ENCODE measurements at regions not wholly inside any gene's neighbourhood (a gene's known extent, or its start where the extent isn't known, plus 50 kb on each side); places are given as distances from the start of the nearest gene placed in this dataset.

DNA sequence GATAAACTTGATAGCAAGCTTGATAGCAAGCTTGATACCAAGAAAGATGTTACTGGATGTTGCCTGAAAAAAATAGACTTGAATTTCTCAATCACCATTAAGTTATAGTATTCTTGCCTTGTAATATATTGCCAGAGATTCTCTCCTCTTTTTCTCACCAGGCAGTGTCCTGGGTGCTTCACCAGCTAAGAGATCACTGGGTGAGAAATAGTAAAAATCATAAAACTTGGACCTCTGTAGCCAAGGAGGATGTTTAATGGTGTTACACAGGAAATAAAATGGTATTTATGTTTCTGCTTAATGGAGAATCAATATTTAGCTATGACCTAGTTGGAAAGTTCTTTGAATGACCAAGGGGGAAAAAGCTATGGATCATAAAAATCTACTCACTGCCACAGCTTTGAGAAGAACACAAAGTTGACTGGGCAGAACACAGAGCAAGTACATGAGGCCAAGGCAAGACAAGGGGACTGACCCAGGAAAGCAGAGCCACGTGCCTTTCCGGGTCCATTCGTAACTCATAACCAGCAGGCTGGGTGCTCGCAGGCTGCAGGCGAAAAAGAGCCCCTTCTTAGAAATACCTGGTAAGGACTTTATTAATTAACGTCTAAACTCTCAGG lies 129.4 kb upstream of the HNMT start:
- TF ChIP-seq, protein P1, sequence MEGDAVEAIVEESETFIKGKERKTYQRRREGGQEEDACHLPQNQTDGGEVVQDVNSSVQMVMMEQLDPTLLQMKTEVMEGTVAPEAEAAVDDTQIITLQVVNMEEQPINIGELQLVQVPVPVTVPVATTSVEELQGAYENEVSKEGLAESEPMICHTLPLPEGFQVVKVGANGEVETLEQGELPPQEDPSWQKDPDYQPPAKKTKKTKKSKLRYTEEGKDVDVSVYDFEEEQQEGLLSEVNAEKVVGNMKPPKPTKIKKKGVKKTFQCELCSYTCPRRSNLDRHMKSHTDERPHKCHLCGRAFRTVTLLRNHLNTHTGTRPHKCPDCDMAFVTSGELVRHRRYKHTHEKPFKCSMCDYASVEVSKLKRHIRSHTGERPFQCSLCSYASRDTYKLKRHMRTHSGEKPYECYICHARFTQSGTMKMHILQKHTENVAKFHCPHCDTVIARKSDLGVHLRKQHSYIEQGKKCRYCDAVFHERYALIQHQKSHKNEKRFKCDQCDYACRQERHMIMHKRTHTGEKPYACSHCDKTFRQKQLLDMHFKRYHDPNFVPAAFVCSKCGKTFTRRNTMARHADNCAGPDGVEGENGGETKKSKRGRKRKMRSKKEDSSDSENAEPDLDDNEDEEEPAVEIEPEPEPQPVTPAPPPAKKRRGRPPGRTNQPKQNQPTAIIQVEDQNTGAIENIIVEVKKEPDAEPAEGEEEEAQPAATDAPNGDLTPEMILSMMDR (optimal IDR thresholded peaks at IDR 0.05 in 1 of 3, IDR thresholded peaks at IDR 0.05 in 1 of 3, conservative IDR thresholded peaks at IDR 0.05 in 1 of 3; ENCODE audit: extremely low read depth in 1 of 3, insufficient read depth in 2 of 3, low read length in 3 of 3): no peak
- TF ChIP-seq EZH2 (IDR thresholded peaks at IDR 0.05; ENCODE audit: low read length): no peak

Data from keratinocyte (primary cell).